ENCODE measurements at regions not wholly inside any gene's neighbourhood (a gene's known extent, or its start where the extent isn't known, plus 50 kb on each side); places are given as distances from the start of the nearest gene placed in this dataset.

- TF ChIP-seq CTCF (IDR thresholded peaks at IDR 0.05) (no peak), POLR2A (IDR thresholded peaks at IDR 0.05) (no peak)
Observed at GRCh38 chr10:130740915-130741750, 570.4 kb downstream of the TCERG1L start.
